Keratinocyte (primary cell): ENCODE measurements at regions not wholly inside any gene's neighbourhood (a gene's known extent, or its start where the extent isn't known, plus 50 kb on each side); places are given as distances from the start of the nearest gene placed in this dataset.

Experiments
- DNase-seq: peaks from one replicate; pipeline ENCODE4 v3.0.0-alpha.2; 2011; ENCODE audit warnings: low read depth, missing footprints, low spot score
- FAIRE-seq: peaks from 2 replicates; lab custom pipeline; 2011; peaks lifted over from hg19 to GRCh38; lab: Jason Lieb, UNC
- H2AFZ ChIP-seq: 2 replicates; pipeline ENCODE4 v1.6.0; 2012; ENCODE audit warnings: low read length, control low read depth, inconsistent platforms; ENCODE audit not compliant: control insufficient read depth
- H3K27ac ChIP-seq: 2 replicates; pipeline ENCODE4 v1.5.1; 2011; ENCODE audit warnings: low read length; ENCODE audit not compliant: control insufficient read depth, insufficient read depth
- H3K27me3 ChIP-seq: 3 replicates; pipeline ENCODE4 v1.6.0; 2011; ENCODE audit warnings: low read length; ENCODE audit not compliant: control insufficient read depth, insufficient read depth; ENCODE audit errors: extremely low read depth
- H3K36me3 ChIP-seq, 2 experiments: 2 replicates in 1 of 2; 3 replicates in 1 of 2; pipeline ENCODE4 v1.5.1; 2011; ENCODE audit warnings: low read length in 2 of 2, mild to moderate bottlenecking in 1 of 2; ENCODE audit not compliant: control insufficient read depth in 2 of 2, insufficient read depth in 2 of 2; ENCODE audit errors: extremely low read depth in 1 of 2
- H3K4me1 ChIP-seq: 3 replicates; pipeline ENCODE4 v1.5.1; 2011; ENCODE audit warnings: low read length; ENCODE audit not compliant: control insufficient read depth, insufficient read depth; ENCODE audit errors: extremely low read depth
- H3K4me2 ChIP-seq: 3 replicates; pipeline ENCODE4 v1.6.0; 2011; ENCODE audit warnings: low read depth, low read length; ENCODE audit not compliant: control insufficient read depth, insufficient read depth; ENCODE audit errors: extremely low read depth
- H3K4me3 ChIP-seq, 3 experiments: fragments of 200-600 bp in 1 of 3; sonication (generic) in 1 of 3; 2 replicates in 2 of 3; 3 replicates in 1 of 3; pipeline ENCODE4 v1.5.1; 2011 to 2016; ENCODE audit warnings: low read length in 3 of 3, mild to moderate bottlenecking in 3 of 3, control low read depth in 2 of 3, inconsistent platforms in 1 of 3, low read depth in 1 of 3, mixed read lengths in 1 of 3, mixed run types in 1 of 3, moderate library complexity in 1 of 3; ENCODE audit not compliant: control insufficient read depth in 2 of 3, insufficient read depth in 2 of 3; ENCODE audit errors: extremely low read depth in 1 of 3
- H3K79me2 ChIP-seq: 2 replicates; pipeline ENCODE4 v1.6.0; 2012; ENCODE audit warnings: low read length; ENCODE audit not compliant: control insufficient read depth, insufficient read depth
- H3K9ac ChIP-seq: 3 replicates; pipeline ENCODE4 v1.6.0; 2011; ENCODE audit warnings: low read length; ENCODE audit not compliant: control insufficient read depth, insufficient read depth; ENCODE audit errors: extremely low read depth
- H3K9me1 ChIP-seq: 3 replicates; pipeline ENCODE4 v1.6.0; 2011; ENCODE audit warnings: low read length; ENCODE audit not compliant: control insufficient read depth, insufficient read depth; ENCODE audit errors: extremely low read depth
- H3K9me3 ChIP-seq: 2 replicates; pipeline ENCODE4 v1.5.1; 2012; ENCODE audit warnings: low read depth, low read length; ENCODE audit not compliant: control insufficient read depth
- H4K20me1 ChIP-seq: 3 replicates; pipeline ENCODE4 v1.6.0; 2011; ENCODE audit warnings: low read length; ENCODE audit not compliant: control insufficient read depth, insufficient read depth; ENCODE audit errors: extremely low read depth
- CTCF ChIP-seq, 3 experiments: IDR thresholded peaks in 1 of 3; conservative IDR thresholded peaks in 1 of 3; optimal IDR thresholded peaks in 1 of 3; 2 replicates in 2 of 3; 3 replicates in 1 of 3; pipeline versions ENCODE3 to v1.5.1; 2011; ENCODE audit warnings: low read length in 3 of 3, mild to moderate bottlenecking in 3 of 3, moderate library complexity in 2 of 3, control low read depth in 1 of 3, inconsistent platforms in 1 of 3; ENCODE audit not compliant: insufficient read depth in 2 of 3; ENCODE audit errors: extremely low read depth in 1 of 3
- EZH2 ChIP-seq: IDR thresholded peaks from one replicate; pipeline ENCODE4 v1.6.1; 2012; ENCODE audit warnings: inconsistent platforms, mild to moderate bottlenecking, low read length, moderate library complexity
- dilution Hi-C: fragments of 300-500 bp; cut with MboI; formaldehyde crosslinking; loops from one replicate; pipeline ENCODE4 v1.7.0; 2020; ENCODE audit warnings: low sequenced_read_pairs; ENCODE audit not compliant: extremely low pct_ligation_motif_present

DNA sequence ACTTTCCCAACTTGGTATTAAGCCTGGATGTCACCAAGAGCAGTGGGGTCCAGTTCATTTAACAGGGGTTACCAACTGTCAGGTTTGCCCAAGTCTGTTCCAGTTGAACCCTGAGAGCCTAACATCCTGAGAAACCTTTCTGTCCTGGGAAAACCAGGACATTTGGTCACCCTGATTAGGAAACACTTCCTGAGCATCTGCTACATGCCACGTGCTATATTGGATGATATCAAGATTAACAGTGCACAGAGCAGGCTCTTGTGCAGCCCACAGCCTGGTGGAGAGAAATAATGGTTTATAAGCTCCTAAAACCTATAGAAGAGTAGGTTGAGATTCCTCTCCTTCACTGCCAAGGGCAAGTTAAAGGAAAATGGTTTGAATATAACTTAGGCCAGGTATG, 102.9 kb upstream of the RAD23B start:
- no peak overlapping the region for H3K9ac ChIP-seq
- no peaks in the 10 kb centered on the region for H3K4me1 ChIP-seq
- no peaks in the 10 kb centered on the region for H3K27me3 ChIP-seq
- H3K9me3 ChIP-seq = no peaks in the 10 kb centered on the region
- H3K9me1 ChIP-seq = no peaks in the 10 kb centered on the region
- FAIRE-seq = no peak
- DNase-seq = no peak
- H2AFZ ChIP-seq = no peak overlapping the region
- H3K4me3 ChIP-seq = no peak overlapping the region
- H3K36me3 ChIP-seq = no peaks in the 10 kb centered on the region
- no peak overlapping the region for H3K4me2 ChIP-seq
- H4K20me1 ChIP-seq = no peaks in the 10 kb centered on the region
- dilution Hi-C loops = no loop called here
- no peak for TF ChIP-seq EZH2
- TF ChIP-seq CTCF (optimal IDR thresholded peaks at IDR 0.05 in 1 of 3, IDR thresholded peaks at IDR 0.05 in 1 of 3, conservative IDR thresholded peaks at IDR 0.05 in 1 of 3; ENCODE audit: extremely low read depth in 1 of 3, insufficient read depth in 2 of 3, low read length in 3 of 3) = no peak
- H3K79me2 ChIP-seq = no peaks in the 10 kb centered on the region
- H3K27ac ChIP-seq = no peak overlapping the region

- Histone ChIP-seq H4K20me1 (no peaks in the 10 kb centered on the region), H3K4me2 (no peak overlapping the region), H3K4me3 (no peak overlapping the region), H3K36me3 (no peaks in the 10 kb centered on the region), H3K4me1 (no peaks in the 10 kb centered on the region), H3K9me1 (no peaks in the 10 kb centered on the region), H3K9ac (no peak overlapping the region), H3K9me3 (no peaks in the 10 kb centered on the region), H3K27ac (no peak overlapping the region), H2AFZ (no peak overlapping the region), H3K27me3 (no peaks in the 10 kb centered on the region), H3K79me2 (no peaks in the 10 kb centered on the region)
- no peak for TF ChIP-seq CTCF (optimal IDR thresholded peaks at IDR 0.05 in 1 of 3, IDR thresholded peaks at IDR 0.05 in 1 of 3, conservative IDR thresholded peaks at IDR 0.05 in 1 of 3; ENCODE audit: extremely low read depth in 1 of 3, insufficient read depth in 2 of 3, low read length in 3 of 3)
- TF ChIP-seq EZH2 = no peak
- DNase-seq (no peak), FAIRE-seq (no peak)
- dilution Hi-C loops = no loop called here
Measured at GRCh38 chr9:107183176-107183575, 99.9 kb upstream of the RAD23B start.
